ENCODE measurements at regions not wholly inside any gene's neighbourhood (a gene's known extent, or its start where the extent isn't known, plus 50 kb on each side); places are given as distances from the start of the nearest gene placed in this dataset.
"Not testable (repeated sequence)": the region's sequence is repeated elsewhere in the genome, so short reads cannot be mapped to it uniquely, and the experiment has no call there.

DNA sequence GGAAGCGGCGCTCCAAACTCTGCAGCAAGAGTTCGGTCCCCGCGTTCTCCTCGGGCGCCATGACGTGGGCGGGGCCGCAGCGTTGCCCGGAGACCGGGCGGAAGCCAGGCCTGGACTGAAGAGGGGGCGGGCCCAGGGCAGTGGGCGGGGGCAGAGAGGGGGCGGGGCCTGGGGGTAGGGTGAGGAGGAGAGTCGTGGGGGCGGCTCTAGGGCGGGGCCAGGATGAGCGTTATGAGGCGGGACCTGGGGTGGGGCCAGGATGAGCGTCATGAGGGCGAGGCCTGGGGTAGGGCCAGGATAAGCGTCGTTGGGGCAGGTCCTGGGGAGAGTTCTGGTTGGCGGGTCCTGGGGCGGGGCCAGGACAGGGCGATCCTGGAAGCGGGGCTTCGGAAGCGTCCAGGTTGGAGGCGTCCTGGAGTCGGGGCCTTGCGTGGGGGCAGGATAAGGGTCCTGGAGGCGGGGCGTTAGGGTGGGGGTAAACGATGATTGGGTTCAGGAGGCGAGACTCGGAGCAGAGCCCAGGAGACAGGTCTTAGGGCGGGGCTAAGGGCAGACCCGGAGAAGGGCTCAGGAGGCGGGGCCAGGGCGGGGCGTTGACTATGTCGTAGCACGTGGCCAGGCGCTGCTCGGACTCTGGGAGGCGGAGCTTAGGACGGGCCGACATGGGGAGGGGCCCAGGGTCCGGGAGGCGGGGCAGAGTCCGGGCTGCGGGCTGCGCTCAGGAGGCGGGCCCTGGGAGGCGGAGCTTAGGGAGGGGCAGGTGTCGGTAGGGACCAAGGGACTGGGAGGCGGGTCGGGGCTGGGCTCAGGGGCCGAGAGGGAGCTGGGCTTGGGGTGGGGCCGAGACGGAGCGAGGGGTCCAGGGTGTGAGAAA, 131.1 kb upstream of the ALDH3B2 start:
- DNase-seq (ENCODE audit: low read depth in 2 of 2), result peak; percentile 98

- peak; percentile 88 to 90 for DNase-seq (ENCODE audit: low read depth in 2 of 2)
Measured at GRCh38 chr11:67804435-67805252, 130.2 kb upstream of the ALDH3B2 start.

GRCh38 chr11:67803519-67803918, 129.1 kb upstream of the ALDH3B2 start:
- DNase-seq (ENCODE audit: low read depth in 2 of 2), result not testable (repeated sequence)

- DNase-seq (ENCODE audit: low read depth in 2 of 2), result not testable (repeated sequence)
Measured at GRCh38 chr11:67803055-67803454, 128.6 kb upstream of the ALDH3B2 start.

- not testable (repeated sequence) for DNase-seq (ENCODE audit: low read depth in 2 of 2)
Measured at GRCh38 chr11:67802623-67803022, 128.2 kb upstream of the ALDH3B2 start.

GRCh38 chr11:67801397-67801796, 127.0 kb upstream of the ALDH3B2 start:
- not testable (repeated sequence) for DNase-seq (ENCODE audit: low read depth in 2 of 2)

DNA sequence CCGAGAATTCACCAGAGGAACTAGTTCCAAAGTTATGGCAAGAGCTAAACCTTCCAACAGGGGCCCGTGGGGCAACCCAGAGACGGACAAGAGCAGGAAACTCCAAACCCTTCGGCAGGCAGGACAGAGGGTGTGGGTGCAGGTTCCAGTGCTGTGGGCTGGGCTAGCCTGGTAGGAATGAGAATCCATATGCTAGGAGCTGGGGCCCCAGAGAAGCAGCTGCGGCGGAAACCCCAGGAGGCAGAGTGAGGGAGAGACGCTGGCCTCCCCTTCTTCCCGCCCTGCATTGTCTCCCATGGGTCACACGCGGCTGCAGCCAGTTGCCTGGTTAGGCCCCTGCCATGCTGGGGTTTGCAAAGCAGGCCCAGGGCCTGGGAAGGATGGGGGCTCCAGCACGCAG, 126.2 kb upstream of the ALDH3B2 start:
- DNase-seq (ENCODE audit: low read depth in 2 of 2), result not testable (repeated sequence)

DNA sequence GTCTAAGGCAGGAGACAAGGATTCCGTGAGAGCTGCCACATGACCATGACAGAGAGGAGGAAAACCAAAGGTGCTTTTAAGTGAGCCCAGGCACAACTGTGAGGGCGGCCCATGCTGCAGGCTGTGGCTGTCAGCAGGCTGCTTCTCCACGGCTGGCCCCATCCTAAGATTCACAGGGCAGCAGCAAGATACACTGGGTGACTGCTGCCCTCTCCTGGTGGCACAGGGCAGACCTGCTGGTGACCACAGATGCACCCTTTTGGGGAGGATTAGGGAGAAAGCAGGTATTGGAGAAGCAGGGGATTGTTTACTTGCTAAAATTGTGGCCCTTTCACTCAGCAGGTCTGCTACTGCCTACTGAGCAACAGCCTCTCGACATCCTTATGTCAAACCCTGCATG, 125.4 kb upstream of the ALDH3B2 start:
- not testable (repeated sequence) for DNase-seq (ENCODE audit: low read depth in 2 of 2)

DNA sequence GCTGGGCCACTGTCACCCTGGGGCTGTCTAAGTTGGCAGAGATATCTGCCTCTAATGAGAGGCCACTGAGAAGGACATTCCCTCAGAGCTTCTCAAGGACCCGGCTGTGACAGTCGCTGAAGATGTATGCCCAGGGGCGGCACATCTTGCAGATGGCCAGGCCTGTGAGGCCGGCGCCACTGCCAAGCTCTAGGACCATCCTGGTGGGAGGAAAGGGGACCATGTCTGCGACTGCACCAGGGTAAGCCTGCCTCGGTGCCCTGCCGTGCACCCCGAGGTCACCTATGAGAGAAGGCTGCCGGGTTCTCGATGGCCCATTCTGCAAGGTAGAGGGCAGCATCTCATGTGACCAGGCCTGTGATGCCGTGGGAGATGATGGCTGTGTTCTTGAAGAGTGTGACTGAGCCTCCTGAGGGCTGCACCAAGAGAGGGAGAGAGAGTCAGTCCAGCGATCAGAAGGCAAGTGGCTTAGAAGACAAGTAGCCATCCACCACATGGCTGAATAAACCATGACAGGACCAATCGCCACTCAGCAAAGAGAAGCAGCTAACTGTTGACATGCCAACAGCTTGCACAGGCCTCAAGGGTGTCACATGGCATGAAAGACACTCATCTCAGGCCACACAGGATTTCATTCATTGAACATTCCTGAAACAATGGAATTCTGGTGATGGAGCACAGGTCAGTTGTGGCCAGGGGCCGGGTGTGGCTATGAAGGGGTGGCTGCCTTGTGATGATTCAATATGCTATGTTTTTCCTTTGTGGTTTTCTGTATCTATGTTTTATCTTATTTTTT, 123.5 kb upstream of the ALDH3B2 start:
- DNase-seq (ENCODE audit: low read depth in 2 of 2), result not testable (repeated sequence)

- DNase-seq (ENCODE audit: low read depth in 2 of 2), result no peak
Measured at GRCh38 chr11:67795746-67796145, 121.3 kb upstream of the ALDH3B2 start.

GRCh38 chr11:67793750-67794149, 119.3 kb upstream of the ALDH3B2 start:
- not testable (repeated sequence) for DNase-seq (ENCODE audit: low read depth in 2 of 2)

DNA sequence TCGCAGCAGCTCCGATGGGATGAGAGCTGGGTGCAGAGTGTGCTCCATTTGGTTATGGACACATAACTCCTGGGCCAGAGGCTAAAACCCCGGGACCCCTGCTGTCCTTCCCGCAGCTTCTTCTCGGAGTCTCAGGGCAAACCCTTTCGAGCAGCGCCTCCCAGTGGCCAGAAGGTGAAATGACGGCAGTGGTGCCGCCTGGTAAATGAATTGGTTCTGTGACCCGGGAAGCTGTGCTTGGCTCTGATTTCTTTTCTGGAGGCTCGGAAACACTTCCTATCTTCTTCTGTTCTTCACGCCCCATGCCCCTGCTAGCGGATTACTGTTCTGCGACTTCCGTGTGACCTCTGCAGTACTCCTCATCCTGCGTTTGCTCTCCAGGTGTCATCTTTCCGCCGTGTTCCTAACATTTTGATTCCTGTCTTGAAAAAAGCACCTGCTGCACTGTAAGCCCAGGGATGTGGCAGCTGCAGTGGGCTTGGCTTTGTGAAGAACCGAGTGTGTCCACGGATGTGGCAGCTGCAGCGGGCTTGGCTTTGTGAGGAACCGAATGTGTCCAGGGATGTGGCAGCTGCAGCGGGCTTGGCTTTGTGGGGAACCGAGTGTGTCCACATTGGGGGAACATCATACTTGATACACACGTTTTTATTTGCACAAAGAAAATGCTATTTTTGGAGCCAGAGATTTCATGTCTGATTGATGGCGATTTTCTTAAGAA, 118.0 kb upstream of the ALDH3B2 start:
- DNase-seq (ENCODE audit: low read depth in 2 of 2), result not testable (repeated sequence)

DNA sequence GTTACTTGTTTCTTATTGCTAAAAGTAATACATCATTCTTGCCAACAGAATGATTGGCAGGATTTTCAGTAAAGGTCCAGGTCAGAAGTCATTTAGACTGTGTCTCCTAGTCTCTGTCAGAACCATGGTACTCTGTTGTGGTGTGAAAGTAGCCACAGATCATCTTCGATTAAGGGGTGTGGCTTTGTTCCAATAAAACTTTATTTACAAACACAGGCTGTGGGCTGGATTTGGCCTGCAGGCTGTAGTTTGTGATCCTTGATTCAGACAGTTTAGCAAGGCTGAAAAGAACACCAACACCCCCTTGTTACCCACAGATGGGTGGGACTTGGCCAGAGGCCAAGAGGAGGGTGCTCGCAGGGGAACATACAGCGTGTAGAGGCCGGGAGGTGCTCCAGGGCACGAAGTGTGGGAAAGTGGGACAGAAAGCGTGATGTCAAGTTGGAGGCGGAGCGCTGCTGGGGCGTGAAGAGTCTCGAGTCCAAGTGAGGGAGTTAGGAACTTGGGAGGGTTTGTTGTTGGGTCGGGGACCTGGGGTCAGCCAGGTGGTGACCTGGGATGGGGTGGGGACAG, 117.3 kb upstream of the ALDH3B2 start:
- DNase-seq (ENCODE audit: low read depth in 2 of 2), result not testable (repeated sequence)

- not testable (repeated sequence) for DNase-seq (ENCODE audit: low read depth in 2 of 2)
Measured at GRCh38 chr11:67788341-67788695, 113.9 kb upstream of the ALDH3B2 start.

GRCh38 chr11:67787681-67788340, 113.4 kb upstream of the ALDH3B2 start:
- not testable (repeated sequence) for DNase-seq (ENCODE audit: low read depth in 2 of 2)

DNA sequence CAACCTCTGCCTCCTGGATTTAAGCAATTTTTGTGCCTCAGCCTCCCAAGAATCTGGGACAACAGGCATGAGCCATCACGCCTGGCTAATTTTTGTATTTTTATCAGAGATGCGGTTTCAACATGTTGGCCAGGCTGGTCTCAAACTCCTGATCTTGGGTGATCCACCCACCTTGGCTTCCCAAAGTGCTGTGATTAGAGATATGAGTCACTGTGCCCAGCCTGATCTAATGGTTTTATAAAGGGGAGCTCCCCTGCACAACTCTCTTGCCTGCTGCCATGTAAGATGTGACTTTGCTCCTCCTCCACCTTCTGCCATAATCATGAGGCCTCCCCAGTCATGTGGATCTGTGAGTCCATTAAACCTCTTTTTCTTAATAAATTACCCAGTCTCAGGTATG, 107.5 kb upstream of the ALDH3B2 start:
- DNase-seq (ENCODE audit: low read depth in 2 of 2), result not testable (repeated sequence)

- DNase-seq (ENCODE audit: low read depth in 2 of 2), result not testable (repeated sequence)
Measured at GRCh38 chr11:67781506-67781905, 107.1 kb upstream of the ALDH3B2 start.

DNA sequence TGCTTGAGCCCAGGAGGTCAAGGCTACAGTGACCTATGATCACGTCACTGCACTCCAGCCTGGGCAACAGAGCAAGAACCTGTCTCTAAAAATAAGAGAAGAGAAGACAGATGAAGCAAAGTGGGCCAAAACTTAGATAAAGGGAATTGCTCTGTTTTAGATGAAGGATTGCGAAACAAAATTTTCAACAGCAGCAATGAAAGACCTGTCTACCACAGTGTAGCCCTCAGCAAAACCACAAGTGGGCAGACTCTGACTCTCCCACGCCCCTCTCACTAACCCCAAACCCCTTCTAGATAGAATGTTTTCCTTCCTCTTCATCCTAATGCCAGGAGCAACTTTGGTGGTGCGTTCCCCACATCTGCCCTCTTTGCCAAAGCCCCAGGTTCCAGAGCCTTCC, 105.6 kb upstream of the ALDH3B2 start:
- DNase-seq (ENCODE audit: low read depth in 2 of 2), result no peak

DNA sequence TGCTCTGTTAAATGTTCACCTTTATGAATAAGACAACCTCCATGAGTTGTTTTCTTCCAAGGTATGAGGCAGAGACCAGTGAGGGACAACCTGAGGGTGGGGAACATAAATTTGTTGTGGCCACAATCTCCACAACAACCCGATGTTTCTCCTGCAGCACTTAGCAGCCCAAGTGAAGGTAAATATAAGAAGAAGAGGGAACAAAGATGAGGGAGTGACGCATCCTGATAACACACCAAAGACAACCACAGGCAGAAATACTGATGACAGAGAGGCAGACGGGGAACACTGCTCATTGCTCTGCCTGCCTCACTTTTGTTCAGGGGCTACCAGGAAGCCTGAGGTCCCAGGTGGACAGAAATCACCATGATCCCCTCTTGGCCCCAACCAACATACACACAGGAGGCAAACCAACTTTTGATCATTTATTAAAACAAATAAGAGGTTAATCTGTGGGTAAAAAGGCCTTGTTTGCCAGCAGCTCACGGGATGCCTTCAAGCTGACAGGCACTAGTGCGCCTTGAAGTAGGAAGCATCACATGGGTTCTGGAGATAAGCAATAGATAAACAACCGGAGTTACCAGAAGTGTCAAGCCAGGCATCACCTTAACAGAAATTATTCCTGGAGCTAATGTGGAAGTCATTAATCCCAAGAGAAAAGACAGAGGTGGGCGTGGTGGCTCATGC, 104.9 kb upstream of the ALDH3B2 start:
- DNase-seq (ENCODE audit: low read depth in 2 of 2), result not testable (repeated sequence)

Measured in fibroblast of skin of left quadriceps (primary cell).